Glomerular endothelial cell (primary cell): ENCODE measurements at regions not wholly inside any gene's neighbourhood (a gene's known extent, or its start where the extent isn't known, plus 50 kb on each side); places are given as distances from the start of the nearest gene placed in this dataset.
"Not testable (repeated sequence)": the region's sequence is repeated elsewhere in the genome, so short reads cannot be mapped to it uniquely, and the experiment has no call there.

ENCODE experiments used
- DNase-seq: peaks from one replicate; pipeline ENCODE4 v3.0.0-alpha.2; 2011; ENCODE audit warnings: low read depth, low spot score; ENCODE audit errors: extremely low read depth

GRCh38 chr2:67159929-67160328, 237.2 kb upstream of the ETAA1 start:
- DNase-seq, result peak; percentile 42

- DNase-seq, result no peak
Observed at GRCh38 chr2:67164771-67165522, 232.2 kb upstream of the ETAA1 start.

- no peak for DNase-seq
Observed at GRCh38 chr2:67165523-67165990, 231.6 kb upstream of the ETAA1 start.

- DNase-seq, result not testable (repeated sequence)
Observed at GRCh38 chr2:67166511-67166910, 230.6 kb upstream of the ETAA1 start.

GRCh38 chr2:67169417-67170140, 227.6 kb upstream of the ETAA1 start:
- no peak for DNase-seq

- DNase-seq, result no peak
Observed at GRCh38 chr2:67179526-67179925, 217.6 kb upstream of the ETAA1 start.

GRCh38 chr2:67180841-67181240, 216.3 kb upstream of the ETAA1 start:
- no peak for DNase-seq

- DNase-seq, result no peak
Observed at GRCh38 chr2:67182884-67183283, 214.2 kb upstream of the ETAA1 start.

- DNase-seq, result no peak
Observed at GRCh38 chr2:67186326-67186725, 210.8 kb upstream of the ETAA1 start.

- DNase-seq, result no peak
Observed at GRCh38 chr2:67186871-67187270, 210.3 kb upstream of the ETAA1 start.

- DNase-seq, result not testable (repeated sequence)
Observed at GRCh38 chr2:67195327-67195726, 201.8 kb upstream of the ETAA1 start.

- no peak for DNase-seq
Observed at GRCh38 chr2:67201521-67201920, 195.6 kb upstream of the ETAA1 start.

GRCh38 chr2:67204349-67204748, 192.8 kb upstream of the ETAA1 start:
- no peak for DNase-seq

- no peak for DNase-seq
Observed at GRCh38 chr2:67208887-67209500, 188.1 kb upstream of the ETAA1 start.

- no peak for DNase-seq
Observed at GRCh38 chr2:67210430-67210829, 186.7 kb upstream of the ETAA1 start.

GRCh38 chr2:67212203-67212602, 184.9 kb upstream of the ETAA1 start:
- no peak for DNase-seq

- no peak for DNase-seq
Observed at GRCh38 chr2:67213270-67213670, 183.9 kb upstream of the ETAA1 start.

- no peak for DNase-seq
Observed at GRCh38 chr2:67213677-67214402, 183.3 kb upstream of the ETAA1 start.

GRCh38 chr2:67214585-67215185, 182.4 kb upstream of the ETAA1 start:
- no peak for DNase-seq

- peak; percentile 27 for DNase-seq
Observed at GRCh38 chr2:67215214-67216055, 181.7 kb upstream of the ETAA1 start.
